Lung (tissue), 11 donors: ENCODE measurements at regions not wholly inside any gene's neighbourhood (a gene's known extent, or its start where the extent isn't known, plus 50 kb on each side); places are given as distances from the start of the nearest gene placed in this dataset.
"Not testable (repeated sequence)": the region's sequence is repeated elsewhere in the genome, so short reads cannot be mapped to it uniquely, and the experiment has no call there.

Source experiments
- ATAC-seq: fragments of 200-7000 bp; cut with Tn5 transposase; one replicate; pipeline ENCODE4 v1.9.1; 2020; ENCODE audit warnings: moderate number of reproducible peaks; ENCODE audit not compliant: insufficient read depth, low FRiP score
- DNase-seq, 3 donors: peaks; one replicate each; pipeline ENCODE4 v3.0.0-alpha.2; 2013 to 2017
- H3K27ac ChIP-seq, 2 donors: one replicate each; pipeline ENCODE4 v1.5.1; 2013; ENCODE audit warnings: mild to moderate bottlenecking in 2 of 2, moderate library complexity in 2 of 2, control low read depth in 1 of 2, inconsistent platforms in 1 of 2, low read depth in 1 of 2, low read length in 1 of 2
- H3K27me3 ChIP-seq, 3 donors: one replicate each; pipeline ENCODE4 v1.5.1; 2013; ENCODE audit warnings: low read length in 2 of 3; ENCODE audit not compliant: control insufficient read depth in 3 of 3, insufficient read depth in 3 of 3
- H3K36me3 ChIP-seq, 4 donors: one replicate each; pipeline ENCODE4 v1.5.1; 2013; ENCODE audit warnings: low read length in 4 of 4, mild to moderate bottlenecking in 1 of 4, moderate library complexity in 1 of 4; ENCODE audit not compliant: control insufficient read depth in 4 of 4, insufficient read depth in 4 of 4
- H3K4me1 ChIP-seq, 5 donors: one replicate each; pipeline ENCODE4 v1.5.1; 2013; ENCODE audit warnings: low read length in 5 of 5, mild to moderate bottlenecking in 2 of 5, moderate library complexity in 1 of 5; ENCODE audit not compliant: control insufficient read depth in 5 of 5, insufficient read depth in 5 of 5
- H3K4me3 ChIP-seq: one replicate; pipeline ENCODE4 v1.5.1; 2013; ENCODE audit warnings: mild to moderate bottlenecking, control low read depth, moderate library complexity
- H3K9ac ChIP-seq, 2 donors: one replicate each; pipeline ENCODE4 v1.5.1; 2013; ENCODE audit warnings: low read length in 2 of 2, control low read depth in 1 of 2; ENCODE audit not compliant: insufficient read depth in 1 of 2
- H3K9me3 ChIP-seq, 4 donors: one replicate each; pipeline ENCODE4 v1.5.1; 2013; ENCODE audit warnings: low read length in 3 of 4, mild to moderate bottlenecking in 1 of 4, moderate library complexity in 1 of 4; ENCODE audit not compliant: control insufficient read depth in 4 of 4, insufficient read depth in 3 of 4
- CTCF ChIP-seq: IDR thresholded peaks from 2 replicates; pipeline ENCODE4 v1.5.1; 2012; ENCODE audit warnings: mild to moderate bottlenecking; ENCODE audit errors: control extremely low read depth, extremely low read depth
- WGBS, 2 donors: extraction: QIAGEN DNeasy Blood & Tissue Kit; methylation state at CpG; one replicate each; pipeline ENCODE4 v1.1.7; 2013; 5-methylcytosine and 5-hydroxymethylcytosine counted together
- donor health status: control.
- donor health status: control.
- donor health status: Bipolar disorder and iron deficiency.
- donor health status: healthy.
- donor health status: DM: yes; HTN: yes; CAD: no.

DNA sequence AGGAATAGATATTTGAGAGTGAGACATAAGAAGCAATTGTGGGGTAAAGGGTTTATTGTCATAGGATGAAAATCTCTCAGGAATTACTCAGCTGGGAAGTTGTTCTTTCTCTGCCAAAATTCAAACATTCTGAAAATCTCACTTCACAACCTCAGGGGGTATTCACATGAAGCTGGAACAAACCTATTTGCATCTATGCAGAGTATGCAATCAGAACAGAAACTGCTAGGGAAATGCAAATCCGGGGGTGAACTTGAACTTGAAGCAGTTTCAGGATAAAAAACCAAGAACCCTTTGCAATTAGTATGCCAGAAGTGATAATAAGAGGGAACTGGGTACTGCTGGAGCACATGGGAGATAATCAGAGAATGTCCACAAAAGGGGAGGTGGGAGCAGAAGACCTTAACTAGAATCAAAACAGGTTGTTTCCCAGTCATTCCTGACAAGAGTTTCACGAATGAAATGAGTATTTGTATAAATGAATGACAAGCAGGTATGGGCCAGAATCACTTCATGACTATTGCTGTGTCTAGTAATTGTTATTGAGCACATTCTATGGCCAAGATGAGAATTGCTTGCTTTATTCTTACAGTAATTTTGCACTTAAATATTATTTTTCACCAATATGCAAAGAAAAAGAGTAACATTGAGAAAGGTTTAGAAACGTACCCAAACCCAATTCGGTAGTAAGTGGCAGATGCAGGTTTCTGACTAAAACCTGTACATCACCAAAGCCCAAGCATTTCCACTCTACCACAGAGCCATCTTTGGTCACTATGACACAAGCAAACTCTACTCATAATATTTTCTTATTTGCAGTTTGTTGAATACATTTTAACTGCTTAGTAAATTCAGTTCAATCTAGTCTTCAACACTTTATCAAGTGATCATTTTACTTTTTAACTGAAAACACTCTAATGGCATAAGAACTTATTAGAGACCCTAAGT lies 61.8 kb upstream of the UBASH3B start:
- Histone ChIP-seq H3K4me1 (no peaks in the 10 kb centered on the region), H3K4me3 (no peak overlapping the region), H3K36me3 (no peaks in the 10 kb centered on the region), H3K27ac (no peak overlapping the region), H3K9ac (no peak overlapping the region), H3K9me3 (no peaks in the 10 kb centered on the region), H3K27me3 (peaks cover 0 to 3% (median 0%) of the 10 kb centered on the region in 3 donors)
- 77 to 84% methylated on average over 4 of the region's 4 CpGs for WGBS, 2 donors
- DNase-seq: no peak
- no peak for ATAC-seq
- no peak for TF ChIP-seq CTCF

- no peak for ATAC-seq
- H3K9ac ChIP-seq: no peak overlapping the region
- H3K9me3 ChIP-seq: no peaks in the 10 kb centered on the region
- H3K27me3 ChIP-seq: peaks cover 0 to 3% (median 0%) of the 10 kb centered on the region in 3 donors
- H3K4me1 ChIP-seq: no peaks in the 10 kb centered on the region
- H3K36me3 ChIP-seq: no peaks in the 10 kb centered on the region
- no peak for DNase-seq
- H3K27ac ChIP-seq: no peak overlapping the region
- no peak overlapping the region for H3K4me3 ChIP-seq
- 79 to 83% methylated on average over 6 of the region's 6 CpGs for WGBS, 2 donors
- TF ChIP-seq CTCF: no peak
Observed at GRCh38 chr11:122592641-122593040, 62.9 kb upstream of the UBASH3B start.

DNA sequence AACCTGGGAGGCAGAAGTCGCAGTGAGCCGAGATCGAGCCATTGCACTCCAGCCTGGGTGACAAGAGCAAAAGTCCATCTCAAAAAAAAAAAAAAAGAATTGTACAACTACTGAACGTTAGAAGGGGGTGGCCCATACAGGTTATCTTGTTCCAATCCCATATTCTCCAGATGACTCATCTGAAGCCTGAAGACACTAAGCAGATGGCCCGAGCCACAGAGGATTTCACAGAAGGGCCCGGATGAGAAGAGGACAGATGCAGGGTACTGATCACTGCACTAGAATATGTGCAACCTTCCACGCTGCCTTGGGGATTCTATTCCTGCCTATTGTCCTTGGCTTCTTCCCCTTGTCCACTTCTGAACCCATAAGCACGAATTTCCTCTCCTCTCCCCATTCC lies 70.9 kb upstream of the UBASH3B start:
- no peak for TF ChIP-seq CTCF
- Histone ChIP-seq H3K27ac (no peak overlapping the region), H3K4me3 (no peak overlapping the region), H3K27me3 (no peaks in the 10 kb centered on the region), H3K9ac (no peak overlapping the region), H3K9me3 (no peaks in the 10 kb centered on the region), H3K4me1 (no peaks in the 10 kb centered on the region), H3K36me3 (no peaks in the 10 kb centered on the region)
- ATAC-seq (no peak), DNase-seq (no peak)
- WGBS, 2 donors: 84 to 93% methylated on average over 8 of the region's 8 CpGs

- H3K27ac ChIP-seq, H3K9me3 ChIP-seq, H3K4me3 ChIP-seq, H3K9ac ChIP-seq, H3K36me3 ChIP-seq, H3K4me1 ChIP-seq, H3K27me3 ChIP-seq, DNase-seq, ATAC-seq: not testable (repeated sequence)
- WGBS, 2 donors: 55 to 59% methylated on average over 13 of the region's 13 CpGs
Observed at GRCh38 chr11:122580071-122580470, 75.5 kb upstream of the UBASH3B start.
